ENCODE measurements at regions not wholly inside any gene's neighbourhood (a gene's known extent, or its start where the extent isn't known, plus 50 kb on each side); places are given as distances from the start of the nearest gene placed in this dataset.

- H3K27ac ChIP-seq = peak overlapping the region; percentile 60; the same call in 1 of the 2 replicates
- TF ChIP-seq ZFX (IDR thresholded peaks at IDR 0.05) (no peak), CTCF (conservative IDR thresholded peaks at IDR 0.05) (no peak)
These were observed 521.2 kb downstream of the MED13L start for GRCh38 chr12:115756271-115756670.

GRCh38 chr12:115755725-115756085 is 521.8 kb downstream of the MED13L start:
- TF ChIP-seq ZFX (IDR thresholded peaks at IDR 0.05) (no peak), CTCF (conservative IDR thresholded peaks at IDR 0.05) (no peak)
- no peak overlapping the region; the same call in 1 of the 2 replicates for H3K27ac ChIP-seq

DNA sequence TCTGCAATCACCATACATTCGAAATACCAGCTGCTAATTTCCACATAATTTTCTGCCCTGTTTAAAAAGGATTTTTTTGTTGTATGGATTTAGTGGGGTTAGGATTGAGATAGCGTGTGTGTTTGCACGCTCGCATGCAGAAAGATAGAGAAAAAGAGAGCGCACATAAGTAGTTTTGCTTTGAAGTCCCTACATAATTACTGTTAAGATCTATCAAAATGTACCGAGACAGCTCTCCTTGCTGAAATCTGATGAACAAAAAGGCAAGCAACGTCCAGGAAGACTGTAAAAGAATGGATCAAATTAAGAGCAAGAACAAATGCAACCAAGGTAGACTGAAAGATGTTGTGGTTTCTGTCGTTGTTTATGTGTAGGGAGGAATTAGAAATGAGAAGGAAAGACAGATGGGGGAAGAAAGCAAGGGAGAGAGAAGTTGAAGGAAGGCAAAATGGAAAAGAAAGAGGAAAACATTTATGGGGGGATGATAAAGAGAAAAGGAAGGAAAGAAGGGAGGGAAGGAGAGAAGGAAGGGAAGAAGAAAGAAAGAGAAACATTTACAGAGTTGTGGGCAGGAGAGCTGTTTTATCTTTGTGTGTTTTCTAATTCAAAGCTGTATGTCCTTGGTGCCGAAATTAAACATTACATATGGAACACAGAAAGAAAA is 522.3 kb downstream of the MED13L start:
- TF ChIP-seq ZFX (IDR thresholded peaks at IDR 0.05) = no peak
- no peak for TF ChIP-seq CTCF (conservative IDR thresholded peaks at IDR 0.05)
- H3K27ac ChIP-seq = no peak overlapping the region; the same call in 1 of the 2 replicates

GRCh38 chr12:115752913-115753726 is 524.4 kb downstream of the MED13L start:
- no peak for TF ChIP-seq ZFX (IDR thresholded peaks at IDR 0.05)
- peak; percentile 79 for TF ChIP-seq CTCF (conservative IDR thresholded peaks at IDR 0.05)
- H3K27ac ChIP-seq = peak overlapping the region; percentile 66; the same call in 1 of the 2 replicates

DNA sequence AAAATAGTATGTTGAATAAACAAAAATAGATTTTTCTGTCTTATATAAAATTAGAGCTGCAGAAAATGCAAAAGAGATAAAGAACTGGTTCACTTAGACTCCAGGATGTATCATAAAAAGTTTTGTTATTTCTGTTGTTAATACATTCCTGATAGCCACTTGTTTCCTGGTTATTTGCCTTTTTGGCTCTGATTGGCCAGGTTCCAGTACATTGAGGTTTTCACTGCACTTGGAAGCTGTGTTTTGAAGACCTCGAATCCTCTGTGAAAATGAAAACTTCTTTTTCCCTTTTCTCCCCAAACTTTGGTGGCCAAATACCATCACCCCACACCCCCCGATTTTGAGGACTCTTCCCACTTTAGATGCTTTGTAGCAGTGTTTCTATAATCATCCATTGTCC is 525.3 kb downstream of the MED13L start:
- H3K27ac ChIP-seq = peak overlapping the region; percentile 66; the same call in 1 of the 2 replicates
- TF ChIP-seq ZFX (IDR thresholded peaks at IDR 0.05) (no peak), CTCF (conservative IDR thresholded peaks at IDR 0.05) (no peak)

GRCh38 chr12:115750340-115750739 is 527.2 kb downstream of the MED13L start:
- peak overlapping the region; percentile 86; the same call in 1 of the 2 replicates for H3K27ac ChIP-seq
- TF ChIP-seq ZFX (IDR thresholded peaks at IDR 0.05) (no peak), CTCF (conservative IDR thresholded peaks at IDR 0.05) (no peak)

Measured in C4-2B (cell line).